ENCODE measurements at regions not wholly inside any gene's neighbourhood (a gene's known extent, or its start where the extent isn't known, plus 50 kb on each side); places are given as distances from the start of the nearest gene placed in this dataset.

GRCh38 chr11:29211202-29211601, 805.6 kb downstream of the KCNA4 start:
- Histone ChIP-seq H3K4me1 (ENCODE audit: control insufficient read depth, insufficient read depth, low read length) (no peaks in the 10 kb centered on the region), H3K36me3 (ENCODE audit: control insufficient read depth in 2 of 2, insufficient read depth in 1 of 2, low read length in 2 of 2) (no peaks in the 10 kb centered on the region), H3K4me3 (ENCODE audit: low read depth, low read length) (no peak overlapping the region), H3K27ac (ENCODE audit: extremely low read depth, low read depth, low read length) (no peak overlapping the region), H3K9me3 (ENCODE audit: control insufficient read depth, insufficient read depth, low read depth, low read length) (no peaks in the 10 kb centered on the region)
- TF ChIP-seq PRDM2 (tag by site-specific recombination; IDR thresholded peaks at IDR 0.05; ENCODE audit: borderline replicate concordance), result no peak
- POLR2A ChIA-PET, result no interaction called here
- CTCF ChIA-PET, result no interaction called here

DNA sequence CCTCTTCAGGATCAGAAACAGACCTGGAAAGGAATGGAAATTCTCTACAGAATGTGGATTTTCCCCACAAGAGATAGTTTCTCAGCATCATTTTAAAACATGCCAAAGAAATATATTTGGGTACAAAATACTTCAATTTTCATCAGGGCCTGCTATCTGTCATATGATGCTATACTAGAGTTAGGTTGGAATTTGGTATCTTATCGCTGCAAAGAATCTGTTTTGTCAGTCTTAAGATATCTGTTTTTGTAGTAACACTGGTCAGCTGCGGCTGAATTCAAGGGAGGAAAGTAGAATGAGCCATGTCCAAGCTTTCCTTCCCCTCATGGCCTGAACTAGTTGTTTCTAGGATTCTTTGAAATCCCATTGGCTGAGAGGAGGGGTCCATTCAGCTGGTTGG, 806.4 kb downstream of the KCNA4 start:
- no peak overlapping the region for H3K4me3 ChIP-seq (ENCODE audit: low read depth, low read length)
- CTCF ChIA-PET, result no interaction called here

More for the DNA sequence above, 806.4 kb downstream of the KCNA4 start:
- TF ChIP-seq ZNF610 (tag by site-specific recombination; IDR thresholded peaks at IDR 0.05; ENCODE audit: borderline replicate concordance), result no peak
- TF ChIP-seq ZNF114 (tag by site-specific recombination; IDR thresholded peaks at IDR 0.05), result no peak
- no peak for TF ChIP-seq MYNN (tag by site-specific recombination; IDR thresholded peaks at IDR 0.05; ENCODE audit: borderline replicate concordance)
- no peak for TF ChIP-seq ZNF23 (tag by site-specific recombination; IDR thresholded peaks at IDR 0.05; ENCODE audit: borderline replicate concordance)
- TF ChIP-seq ZNF426 (tag by site-specific recombination; IDR thresholded peaks at IDR 0.05), result no peak
- no peak for TF ChIP-seq ZBTB1 (tag by site-specific recombination; IDR thresholded peaks at IDR 0.05)
- TF ChIP-seq KLF7 (tag by site-specific recombination; IDR thresholded peaks at IDR 0.05; ENCODE audit: borderline replicate concordance), result no peak
- no peak for TF ChIP-seq ZNF518A (tag by site-specific recombination; conservative IDR thresholded peaks at IDR 0.05; ENCODE audit: low read depth)
- no peak for TF ChIP-seq REPIN1 (tag by site-specific recombination; IDR thresholded peaks at IDR 0.05; ENCODE audit: low read depth)
- TF ChIP-seq, protein P1, sequence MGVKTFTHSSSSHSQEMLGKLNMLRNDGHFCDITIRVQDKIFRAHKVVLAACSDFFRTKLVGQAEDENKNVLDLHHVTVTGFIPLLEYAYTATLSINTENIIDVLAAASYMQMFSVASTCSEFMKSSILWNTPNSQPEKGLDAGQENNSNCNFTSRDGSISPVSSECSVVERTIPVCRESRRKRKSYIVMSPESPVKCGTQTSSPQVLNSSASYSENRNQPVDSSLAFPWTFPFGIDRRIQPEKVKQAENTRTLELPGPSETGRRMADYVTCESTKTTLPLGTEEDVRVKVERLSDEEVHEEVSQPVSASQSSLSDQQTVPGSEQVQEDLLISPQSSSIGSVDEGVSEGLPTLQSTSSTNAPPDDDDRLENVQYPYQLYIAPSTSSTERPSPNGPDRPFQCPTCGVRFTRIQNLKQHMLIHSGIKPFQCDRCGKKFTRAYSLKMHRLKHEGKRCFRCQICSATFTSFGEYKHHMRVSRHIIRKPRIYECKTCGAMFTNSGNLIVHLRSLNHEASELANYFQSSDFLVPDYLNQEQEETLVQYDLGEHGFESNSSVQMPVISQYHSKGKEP (tag by site-specific recombination; IDR thresholded peaks at IDR 0.05), result no peak
- no peak for TF ChIP-seq MEIS1 (CRISPR knock-in tag; IDR thresholded peaks at IDR 0.05; ENCODE audit: borderline replicate concordance)
- no peak for TF ChIP-seq ZNF654 (tag by site-specific recombination; IDR thresholded peaks at IDR 0.05; ENCODE audit: low read depth)
- no peak overlapping the region for H3K27ac ChIP-seq (ENCODE audit: extremely low read depth, low read depth, low read length)
- no peaks in the 10 kb centered on the region for H3K4me1 ChIP-seq (ENCODE audit: control insufficient read depth, insufficient read depth, low read length)
- H3K9me3 ChIP-seq (ENCODE audit: control insufficient read depth, insufficient read depth, low read depth, low read length), result no peaks in the 10 kb centered on the region
- POLR2A ChIA-PET, result no interaction called here
- H3K36me3 ChIP-seq (ENCODE audit: control insufficient read depth in 2 of 2, insufficient read depth in 1 of 2, low read length in 2 of 2), result no peaks in the 10 kb centered on the region
